ENCODE measurements at regions not wholly inside any gene's neighbourhood (a gene's known extent, or its start where the extent isn't known, plus 50 kb on each side); places are given as distances from the start of the nearest gene placed in this dataset.

DNA sequence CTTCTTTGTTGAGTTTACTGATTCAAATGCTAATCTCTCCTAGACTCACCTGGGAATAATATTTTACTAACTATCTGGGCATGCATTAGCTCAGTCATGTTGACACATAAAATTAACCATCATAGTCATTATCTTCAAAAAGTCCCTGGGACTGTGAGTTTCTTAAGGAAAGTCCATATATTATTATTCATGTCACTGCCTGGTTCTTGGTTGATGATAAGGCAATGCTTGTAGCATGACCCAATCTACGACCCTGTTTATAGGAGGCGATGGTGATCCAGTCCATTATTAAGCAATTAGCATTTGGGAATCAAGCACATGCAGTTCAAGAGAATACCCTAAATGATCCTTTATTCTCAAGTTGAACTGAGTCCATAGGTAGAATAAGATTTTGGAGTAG, 54.8 kb upstream of the MPHOSPH6 start:
- Mint-ChIP-seq H3K4me3 (ENCODE audit: unreplicated experiment) (no peak overlapping the region), H3K4me1 (ENCODE audit: low read depth) (no peaks in the 10 kb centered on the region), H3K9me3 (ENCODE audit: low read depth) (no peaks in the 10 kb centered on the region), H3K27ac (ENCODE audit: unreplicated experiment) (no peak overlapping the region), H3K27me3 (ENCODE audit: low read depth) (peaks cover 31% of the 10 kb centered on the region), H3K36me3 (ENCODE audit: low read depth) (no peaks in the 10 kb centered on the region)
- TF ChIP-seq, protein P1, sequence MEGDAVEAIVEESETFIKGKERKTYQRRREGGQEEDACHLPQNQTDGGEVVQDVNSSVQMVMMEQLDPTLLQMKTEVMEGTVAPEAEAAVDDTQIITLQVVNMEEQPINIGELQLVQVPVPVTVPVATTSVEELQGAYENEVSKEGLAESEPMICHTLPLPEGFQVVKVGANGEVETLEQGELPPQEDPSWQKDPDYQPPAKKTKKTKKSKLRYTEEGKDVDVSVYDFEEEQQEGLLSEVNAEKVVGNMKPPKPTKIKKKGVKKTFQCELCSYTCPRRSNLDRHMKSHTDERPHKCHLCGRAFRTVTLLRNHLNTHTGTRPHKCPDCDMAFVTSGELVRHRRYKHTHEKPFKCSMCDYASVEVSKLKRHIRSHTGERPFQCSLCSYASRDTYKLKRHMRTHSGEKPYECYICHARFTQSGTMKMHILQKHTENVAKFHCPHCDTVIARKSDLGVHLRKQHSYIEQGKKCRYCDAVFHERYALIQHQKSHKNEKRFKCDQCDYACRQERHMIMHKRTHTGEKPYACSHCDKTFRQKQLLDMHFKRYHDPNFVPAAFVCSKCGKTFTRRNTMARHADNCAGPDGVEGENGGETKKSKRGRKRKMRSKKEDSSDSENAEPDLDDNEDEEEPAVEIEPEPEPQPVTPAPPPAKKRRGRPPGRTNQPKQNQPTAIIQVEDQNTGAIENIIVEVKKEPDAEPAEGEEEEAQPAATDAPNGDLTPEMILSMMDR (IDR thresholded peaks at IDR 0.05): no peak
- no peak for DNase-seq (ENCODE audit: low spot score)

DNA sequence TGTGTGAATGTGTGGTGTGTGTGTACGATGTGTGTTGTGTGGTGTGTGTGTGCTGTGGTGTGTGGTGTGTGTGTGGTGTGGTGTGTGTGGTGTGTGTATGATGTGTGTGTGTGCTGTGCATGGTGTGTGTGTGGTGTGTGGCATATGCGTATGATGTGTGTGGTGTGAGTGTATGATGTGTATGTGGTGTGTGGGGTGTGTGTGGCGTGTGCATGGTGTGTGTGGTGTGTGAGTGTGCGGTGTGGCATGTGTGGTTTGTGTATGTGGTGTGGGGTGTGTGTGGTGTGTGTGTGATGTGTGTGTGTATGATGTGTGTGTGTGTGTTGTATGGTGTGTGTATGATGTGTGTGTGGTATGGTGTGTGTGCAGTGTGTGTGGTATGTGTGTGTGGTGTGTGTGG, 50.5 kb upstream of the MPHOSPH6 start:
- no peaks in the 10 kb centered on the region for H3K9me3 Mint-ChIP-seq (ENCODE audit: low read depth)
- no peaks in the 10 kb centered on the region for H3K36me3 Mint-ChIP-seq (ENCODE audit: low read depth)
- H3K27ac Mint-ChIP-seq (ENCODE audit: unreplicated experiment): no peak overlapping the region

More for the DNA sequence above, 50.5 kb upstream of the MPHOSPH6 start:
- H3K27me3 Mint-ChIP-seq (ENCODE audit: low read depth): peaks cover 12% of the 10 kb centered on the region
- H3K4me1 Mint-ChIP-seq (ENCODE audit: low read depth): no peaks in the 10 kb centered on the region
- no peak for DNase-seq (ENCODE audit: low spot score)
- TF ChIP-seq, protein P1 (IDR thresholded peaks at IDR 0.05): no peak
- no peak overlapping the region for H3K4me3 Mint-ChIP-seq (ENCODE audit: unreplicated experiment)

All from chondrocyte (in vitro differentiated cells).